ENCODE measurements at regions not wholly inside any gene's neighbourhood (a gene's known extent, or its start where the extent isn't known, plus 50 kb on each side); places are given as distances from the start of the nearest gene placed in this dataset.
"Not testable (repeated sequence)": the region's sequence is repeated elsewhere in the genome, so short reads cannot be mapped to it uniquely, and the experiment has no call there.

- no peak for DNase-seq
These were observed 1493.5 kb upstream of the DEFB115 start for GRCh38 chr20:29763821-29764511.

GRCh38 chr20:29764922-29765610, 1492.4 kb upstream of the DEFB115 start:
- not testable (repeated sequence) for DNase-seq

DNA sequence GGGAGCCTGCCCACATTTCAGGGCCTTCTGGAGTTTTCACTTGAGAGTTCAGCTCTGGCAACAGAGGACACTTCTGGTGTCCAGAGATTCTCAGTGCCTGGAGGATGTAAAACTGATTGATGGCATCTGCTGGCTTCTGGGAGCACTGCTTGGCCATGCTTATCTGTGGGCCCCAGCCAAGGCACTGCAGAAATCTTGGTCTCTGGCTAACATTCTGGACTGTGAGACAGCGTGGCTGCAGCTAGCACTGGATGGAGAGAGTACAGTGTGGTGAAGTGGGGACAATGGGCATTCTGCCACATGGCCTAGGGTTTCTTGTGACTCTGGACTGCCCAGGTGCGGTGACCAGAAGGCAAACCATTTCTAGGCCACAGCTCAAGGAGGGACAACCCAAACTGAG, 1479.4 kb upstream of the DEFB115 start:
- not testable (repeated sequence) for DNase-seq

- not testable (repeated sequence) for DNase-seq
These were observed 1476.2 kb upstream of the DEFB115 start for GRCh38 chr20:29781217-29781616.

DNA sequence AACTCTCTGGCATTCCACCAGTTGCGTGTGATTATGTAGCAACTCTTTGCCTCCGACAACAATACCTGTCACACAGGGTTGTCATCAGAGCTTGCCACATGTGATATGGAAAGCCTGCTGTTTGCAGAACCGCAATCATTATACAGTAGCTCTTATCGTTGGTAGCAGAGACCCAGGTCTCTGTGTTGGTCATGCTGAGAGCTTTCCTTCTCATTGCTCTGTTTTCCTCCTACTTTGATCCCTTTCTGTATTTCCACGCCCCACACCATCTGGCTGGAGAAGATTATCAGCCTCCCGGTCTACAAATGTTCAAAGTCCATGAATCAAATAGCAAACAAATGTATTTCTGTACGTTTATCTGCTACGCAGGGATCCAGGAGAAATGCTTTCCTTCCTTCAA, 1475.6 kb upstream of the DEFB115 start:
- DNase-seq, result not testable (repeated sequence)

DNA sequence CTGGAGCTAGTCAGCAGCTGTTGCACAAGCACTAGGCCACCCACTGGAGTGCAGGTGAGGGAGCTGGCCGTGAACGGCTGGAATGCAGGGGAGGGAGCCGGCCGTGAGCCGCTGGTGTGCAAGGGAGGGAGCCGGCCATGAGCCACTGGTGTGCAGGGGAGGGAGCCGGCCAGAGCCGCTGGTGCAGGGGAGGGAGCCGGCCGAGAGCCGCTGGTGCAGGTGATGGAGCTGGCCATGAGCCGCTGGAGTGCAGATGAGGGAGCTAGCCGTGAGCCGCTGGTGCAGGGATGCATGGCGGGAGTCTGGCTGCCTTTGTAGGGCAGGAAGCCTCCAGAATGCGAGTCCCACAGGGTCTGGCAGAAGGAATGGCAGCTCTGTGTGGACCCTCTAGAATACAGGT, 1470.0 kb upstream of the DEFB115 start:
- not testable (repeated sequence) for DNase-seq

DNA sequence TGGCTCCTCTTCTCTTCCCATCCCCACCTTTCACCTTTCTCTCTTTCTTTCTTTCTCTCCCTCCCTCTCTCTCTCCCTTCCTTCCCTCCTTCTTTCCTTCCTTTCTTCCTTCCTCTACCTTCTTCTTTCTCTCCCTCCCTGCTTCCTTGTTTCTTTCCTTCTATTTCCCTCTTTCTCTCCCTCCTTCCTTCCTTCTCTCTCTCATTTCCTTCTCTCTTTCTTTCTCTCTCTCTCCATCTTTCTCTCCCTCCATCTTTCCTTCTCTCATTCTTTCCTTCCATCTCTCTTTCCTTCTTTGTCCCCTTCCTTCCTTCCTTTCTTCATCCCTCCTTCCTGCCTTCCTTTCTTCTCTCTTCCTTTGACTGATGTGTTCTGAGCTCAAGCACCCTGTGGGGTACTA, 1467.0 kb upstream of the DEFB115 start:
- no peak for DNase-seq

GRCh38 chr20:29831508-29831907, 1426.0 kb upstream of the DEFB115 start:
- DNase-seq, result not testable (repeated sequence)

DNA sequence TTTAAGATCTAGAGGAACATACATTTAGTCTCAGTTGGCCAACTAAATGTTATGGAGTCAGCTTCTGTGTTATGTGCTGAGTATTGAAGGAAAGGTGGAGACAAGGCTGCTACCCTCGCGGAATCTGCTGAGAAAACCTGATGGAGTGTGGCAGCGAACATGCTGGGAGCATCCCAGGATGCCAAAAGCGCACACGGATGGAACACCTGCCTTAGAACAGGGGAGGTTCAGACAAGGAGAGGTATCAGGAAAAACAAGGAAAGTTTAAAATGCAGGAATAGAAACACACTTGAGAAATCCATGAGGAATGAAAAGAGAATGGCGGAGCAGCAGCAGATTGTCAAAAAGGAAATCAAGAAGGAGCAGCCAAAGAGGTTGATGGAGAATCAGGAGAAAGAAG, 1389.5 kb upstream of the DEFB115 start:
- not testable (repeated sequence) for DNase-seq

GRCh38 chr20:29868688-29869087, 1388.8 kb upstream of the DEFB115 start:
- not testable (repeated sequence) for DNase-seq

- not testable (repeated sequence) for DNase-seq
These were observed 1385.6 kb upstream of the DEFB115 start for GRCh38 chr20:29871816-29872215.

DNA sequence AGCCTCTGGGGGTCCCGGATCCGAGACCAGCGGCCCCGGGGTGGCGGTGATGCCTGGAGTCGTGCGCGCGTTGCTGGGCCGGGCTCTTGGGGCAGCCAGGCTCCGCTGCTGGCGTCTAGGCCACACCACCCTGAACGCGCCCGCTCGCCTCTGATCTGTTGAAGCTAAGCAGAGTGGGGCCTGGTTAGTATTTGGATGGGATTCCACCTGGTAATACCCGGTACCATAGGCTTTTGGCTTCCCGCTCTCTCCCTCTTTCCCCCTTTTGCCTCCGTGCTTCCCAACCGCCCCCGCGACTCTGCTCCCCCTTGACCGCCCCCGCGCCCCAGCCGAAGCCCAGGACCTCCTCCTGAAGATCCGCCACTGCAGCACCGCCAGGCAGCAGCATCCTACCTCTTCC, 1383.5 kb upstream of the DEFB115 start:
- DNase-seq, result no peak

- DNase-seq, result no peak
These were observed 1382.8 kb upstream of the DEFB115 start for GRCh38 chr20:29874476-29875202.

DNA sequence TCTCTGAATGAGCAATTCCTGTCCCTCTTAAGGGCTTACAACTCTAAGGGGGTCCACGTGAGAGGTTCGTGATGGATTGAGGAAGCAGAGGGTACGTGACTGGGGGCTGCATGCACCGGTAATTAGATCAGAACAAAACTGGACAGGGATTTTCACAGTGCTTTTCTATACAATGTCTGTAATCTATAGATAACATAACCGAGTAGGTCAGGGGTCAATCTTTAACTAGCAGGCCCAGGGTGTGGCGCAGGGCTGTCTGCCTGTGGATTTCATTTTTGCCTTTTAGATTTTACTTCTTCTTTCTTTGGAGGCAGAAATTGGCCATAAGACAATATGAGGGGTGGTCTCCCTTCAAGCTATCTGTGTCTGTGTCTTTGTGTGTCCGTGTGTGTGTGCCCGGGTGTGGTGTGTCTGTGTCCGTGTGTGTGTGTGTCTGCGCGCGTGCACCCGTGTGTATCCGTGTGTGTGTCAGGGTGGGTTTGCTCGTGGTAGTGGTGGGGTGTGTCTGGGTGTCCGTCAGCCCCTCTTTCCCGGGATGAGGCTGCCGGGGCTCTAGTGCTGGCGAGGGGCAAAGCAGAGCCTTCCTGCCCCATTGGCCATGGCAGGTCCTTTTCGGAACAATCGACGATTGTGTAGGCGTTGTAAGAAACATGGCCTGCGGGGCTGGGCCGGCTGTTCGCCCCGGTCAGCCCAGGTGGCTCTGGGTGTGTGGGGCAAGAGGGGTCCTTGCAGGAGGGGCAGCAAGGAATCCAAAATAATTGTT, 1382.0 kb upstream of the DEFB115 start:
- DNase-seq, result not testable (repeated sequence)

- DNase-seq, result not testable (repeated sequence)
These were observed 1381.2 kb upstream of the DEFB115 start for GRCh38 chr20:29876084-29876910.

DNA sequence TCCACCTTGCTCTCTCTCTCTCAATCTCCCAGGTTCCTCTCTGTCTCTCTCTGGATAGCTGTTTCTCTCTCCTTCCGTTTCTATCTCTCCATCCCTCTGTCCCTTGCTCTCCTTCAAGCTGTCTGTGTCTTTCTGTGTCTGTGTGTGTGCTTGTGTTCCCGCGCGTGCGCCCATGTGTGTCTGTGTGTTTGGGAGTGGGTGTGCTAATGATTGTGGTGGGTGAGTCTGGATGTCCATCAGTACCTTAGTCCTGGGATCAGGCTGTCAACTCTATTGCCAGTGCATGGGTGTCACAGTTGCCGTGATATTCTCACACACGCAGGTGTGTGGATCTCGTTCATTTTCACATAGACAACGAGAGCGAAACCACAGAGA, 1380.6 kb upstream of the DEFB115 start:
- no peak for DNase-seq

DNA sequence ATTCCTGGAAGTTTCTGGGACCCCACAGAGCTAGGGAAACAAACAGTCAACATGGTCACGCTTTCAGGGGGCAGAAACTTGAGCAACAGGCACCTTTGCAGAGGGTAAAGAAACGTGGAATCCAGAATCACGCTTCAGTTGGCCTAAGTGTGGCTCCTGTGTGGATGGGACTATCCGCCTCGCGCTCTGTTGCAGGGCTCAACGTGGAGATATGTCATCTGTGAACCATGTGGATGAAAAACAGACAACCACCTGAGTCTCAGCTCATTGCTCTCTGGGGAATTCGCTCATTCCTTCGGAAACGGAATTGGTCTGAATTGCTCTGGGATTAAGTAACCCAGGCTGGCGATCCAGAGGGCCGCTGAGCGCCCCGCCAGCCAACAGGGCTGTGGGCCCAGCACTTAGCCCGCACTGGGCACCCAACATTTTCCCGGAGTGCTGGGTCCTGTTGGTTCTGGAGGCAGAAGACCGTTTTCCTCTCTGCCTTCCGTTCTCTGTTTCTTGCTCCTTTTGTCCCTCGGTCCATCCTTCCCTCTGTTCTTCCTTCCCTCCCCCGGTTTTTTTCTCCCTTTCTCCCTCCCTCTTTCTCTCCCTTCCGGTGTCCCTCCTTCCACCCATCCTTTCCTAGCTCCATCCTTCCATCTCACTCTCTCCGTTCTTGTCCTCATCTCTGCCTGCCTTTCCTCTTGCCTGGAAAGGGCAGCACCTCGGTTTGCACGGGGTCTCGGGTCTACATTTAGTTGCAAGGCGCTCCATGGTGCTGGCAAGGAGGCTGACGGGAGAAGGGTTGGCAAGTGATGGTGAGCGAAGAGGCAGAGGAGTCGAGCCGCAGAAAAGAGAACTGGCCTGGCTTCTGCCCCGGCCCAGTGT, 1379.8 kb upstream of the DEFB115 start:
- not testable (repeated sequence) for DNase-seq

- DNase-seq, result no peak
These were observed 1379.2 kb upstream of the DEFB115 start for GRCh38 chr20:29878281-29878741.

DNA sequence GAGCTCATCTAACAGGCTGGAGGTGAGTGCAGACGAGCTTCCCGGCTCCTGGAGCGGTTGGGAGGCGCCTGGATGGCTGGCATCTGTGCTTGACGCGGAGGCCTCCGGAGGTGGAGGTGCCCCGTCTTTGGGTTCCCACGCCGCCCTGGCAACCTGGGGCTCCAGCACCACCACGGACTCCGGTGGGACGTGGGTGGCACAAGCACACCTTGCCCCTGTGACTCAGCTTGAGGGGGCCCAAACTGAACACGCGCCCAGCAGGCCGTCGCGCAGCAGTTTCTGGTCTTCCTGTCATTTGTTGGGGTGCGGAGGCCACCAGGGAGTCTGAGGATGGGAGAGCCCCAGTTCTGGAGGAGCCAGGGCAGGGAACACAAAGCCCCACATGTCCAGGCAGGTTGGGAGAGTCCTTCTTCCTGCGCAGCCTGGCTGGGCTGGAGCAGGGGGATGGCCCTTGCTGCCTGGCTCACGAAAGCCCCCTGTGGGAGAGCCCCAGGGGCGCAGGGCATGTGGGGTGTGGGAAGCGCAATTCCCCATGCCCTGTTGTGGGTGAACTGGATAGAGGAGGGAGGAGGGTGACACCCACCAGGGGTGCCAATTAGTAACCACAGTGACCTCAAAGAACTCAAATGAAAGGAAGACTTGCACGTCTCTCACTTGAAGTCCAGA, 1378.6 kb upstream of the DEFB115 start:
- DNase-seq, result no peak

DNA sequence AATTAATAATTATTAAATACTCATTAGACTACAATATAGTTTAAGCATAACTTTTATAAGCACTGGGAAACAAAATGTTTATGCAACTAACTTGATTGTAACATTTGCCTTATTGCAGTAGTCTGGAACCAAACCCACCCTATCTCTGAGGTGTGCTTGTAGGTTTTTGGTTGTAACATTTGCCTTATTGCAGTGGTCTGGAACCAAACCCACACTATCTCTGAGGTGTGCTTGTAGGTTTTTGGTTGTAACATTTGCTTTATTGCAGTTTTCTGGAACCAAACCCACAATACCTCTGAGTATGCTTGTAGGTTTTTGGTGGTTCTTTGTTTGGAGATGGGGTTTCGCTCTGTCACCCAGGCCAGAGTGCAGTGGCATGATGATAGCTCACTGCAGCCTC, 1376.4 kb upstream of the DEFB115 start:
- not testable (repeated sequence) for DNase-seq
